ENCODE measurements at regions not wholly inside any gene's neighbourhood (a gene's known extent, or its start where the extent isn't known, plus 50 kb on each side); places are given as distances from the start of the nearest gene placed in this dataset.

- no peak overlapping the region for H3K27ac ChIP-seq
- H3K4me1 ChIP-seq: no peaks in the 10 kb centered on the region
- no peak for DNase-seq (ENCODE audit: extremely low spot score in 2 of 2)
- H3K27me3 ChIP-seq: no peaks in the 10 kb centered on the region
- TF ChIP-seq, protein P1, sequence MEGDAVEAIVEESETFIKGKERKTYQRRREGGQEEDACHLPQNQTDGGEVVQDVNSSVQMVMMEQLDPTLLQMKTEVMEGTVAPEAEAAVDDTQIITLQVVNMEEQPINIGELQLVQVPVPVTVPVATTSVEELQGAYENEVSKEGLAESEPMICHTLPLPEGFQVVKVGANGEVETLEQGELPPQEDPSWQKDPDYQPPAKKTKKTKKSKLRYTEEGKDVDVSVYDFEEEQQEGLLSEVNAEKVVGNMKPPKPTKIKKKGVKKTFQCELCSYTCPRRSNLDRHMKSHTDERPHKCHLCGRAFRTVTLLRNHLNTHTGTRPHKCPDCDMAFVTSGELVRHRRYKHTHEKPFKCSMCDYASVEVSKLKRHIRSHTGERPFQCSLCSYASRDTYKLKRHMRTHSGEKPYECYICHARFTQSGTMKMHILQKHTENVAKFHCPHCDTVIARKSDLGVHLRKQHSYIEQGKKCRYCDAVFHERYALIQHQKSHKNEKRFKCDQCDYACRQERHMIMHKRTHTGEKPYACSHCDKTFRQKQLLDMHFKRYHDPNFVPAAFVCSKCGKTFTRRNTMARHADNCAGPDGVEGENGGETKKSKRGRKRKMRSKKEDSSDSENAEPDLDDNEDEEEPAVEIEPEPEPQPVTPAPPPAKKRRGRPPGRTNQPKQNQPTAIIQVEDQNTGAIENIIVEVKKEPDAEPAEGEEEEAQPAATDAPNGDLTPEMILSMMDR (IDR thresholded peaks at IDR 0.05): no peak
- TF ChIP-seq POLR2AphosphoS5 (IDR thresholded peaks at IDR 0.05; ENCODE audit: insufficient read depth in 1 of 2, low read depth in 1 of 2): no peak
- no peak for TF ChIP-seq POLR2A (IDR thresholded peaks at IDR 0.05)
- H3K36me3 ChIP-seq: no peaks in the 10 kb centered on the region
- H3K9me3 ChIP-seq: no peaks in the 10 kb centered on the region
- H3K4me3 ChIP-seq: no peak overlapping the region
- intact Hi-C loops (cut with DNase I): no loop called here
Measured at GRCh38 chr5:4845221-4845620, 294.9 kb upstream of the ADAMTS16 start.

DNA sequence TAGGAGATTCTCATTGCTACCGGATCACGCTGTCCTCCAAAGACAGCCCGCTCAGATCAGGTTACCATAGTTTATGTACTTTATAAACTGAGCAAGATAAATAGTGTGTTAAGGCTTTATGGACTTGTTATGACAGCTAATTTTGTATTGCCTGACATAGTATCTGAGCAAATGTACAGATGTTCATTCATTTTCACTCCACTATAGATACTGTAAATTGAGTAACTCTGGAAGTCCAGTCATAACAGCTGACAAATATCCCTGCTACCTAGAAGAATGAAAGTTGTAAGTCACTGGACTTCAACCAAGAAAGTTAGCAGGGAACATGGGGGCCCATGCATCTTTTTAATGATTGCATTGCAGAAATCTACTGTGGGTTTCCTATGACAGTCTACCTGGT lies 292.4 kb upstream of the ADAMTS16 start:
- H3K27ac ChIP-seq: no peak overlapping the region
- H3K27me3 ChIP-seq: no peaks in the 10 kb centered on the region
- H3K4me3 ChIP-seq: no peak overlapping the region
- no peak for DNase-seq (ENCODE audit: extremely low spot score in 2 of 2)
- H3K4me1 ChIP-seq: no peaks in the 10 kb centered on the region
- no peak for TF ChIP-seq POLR2A (IDR thresholded peaks at IDR 0.05)
- TF ChIP-seq POLR2AphosphoS5 (IDR thresholded peaks at IDR 0.05; ENCODE audit: insufficient read depth in 1 of 2, low read depth in 1 of 2): no peak
- TF ChIP-seq, protein P1 (IDR thresholded peaks at IDR 0.05): no peak
- no peaks in the 10 kb centered on the region for H3K36me3 ChIP-seq
- H3K9me3 ChIP-seq: no peaks in the 10 kb centered on the region
- intact Hi-C loops (cut with DNase I): no loop called here

DNA sequence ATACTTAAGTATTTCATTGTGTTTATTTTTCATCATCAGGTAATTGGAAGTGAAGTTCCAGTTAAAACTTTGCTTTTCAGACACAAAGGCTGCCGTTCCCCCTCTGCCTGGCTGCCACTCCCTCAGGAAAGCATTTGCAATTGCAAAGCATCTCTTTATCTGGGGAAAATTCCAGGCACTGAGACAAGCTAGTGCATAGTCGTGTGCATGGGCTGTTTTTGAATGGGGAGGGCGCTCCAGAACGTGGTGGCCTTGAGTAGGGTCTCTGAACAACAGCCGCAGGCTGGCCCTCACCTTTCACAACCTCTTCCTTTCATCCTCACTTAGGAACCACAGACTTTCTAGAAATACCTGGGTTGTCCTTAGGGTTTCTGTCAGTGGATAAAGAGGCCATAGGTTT lies 285.1 kb upstream of the ADAMTS16 start:
- no peaks in the 10 kb centered on the region for H3K27me3 ChIP-seq
- H3K36me3 ChIP-seq: no peaks in the 10 kb centered on the region
- no peaks in the 10 kb centered on the region for H3K4me1 ChIP-seq
- no peak overlapping the region for H3K27ac ChIP-seq
- H3K4me3 ChIP-seq: no peak overlapping the region
- intact Hi-C loops (cut with DNase I): no loop called here
- no peak for TF ChIP-seq POLR2AphosphoS5 (IDR thresholded peaks at IDR 0.05; ENCODE audit: insufficient read depth in 1 of 2, low read depth in 1 of 2)
- TF ChIP-seq, protein P1 (IDR thresholded peaks at IDR 0.05): no peak
- no peak for TF ChIP-seq POLR2A (IDR thresholded peaks at IDR 0.05)
- H3K9me3 ChIP-seq: no peaks in the 10 kb centered on the region
- DNase-seq (ENCODE audit: extremely low spot score in 2 of 2): no peak

- Histone ChIP-seq H3K36me3 (no peaks in the 10 kb centered on the region), H3K4me1 (no peaks in the 10 kb centered on the region), H3K27ac (no peak overlapping the region), H3K9me3 (no peaks in the 10 kb centered on the region), H3K27me3 (no peaks in the 10 kb centered on the region), H3K4me3 (no peak overlapping the region)
- no peak for DNase-seq (ENCODE audit: extremely low spot score in 2 of 2)
- intact Hi-C loops (cut with DNase I): no loop called here
- TF ChIP-seq, protein P1 (IDR thresholded peaks at IDR 0.05): no peak
- no peak for TF ChIP-seq POLR2A (IDR thresholded peaks at IDR 0.05)
- TF ChIP-seq POLR2AphosphoS5 (IDR thresholded peaks at IDR 0.05; ENCODE audit: insufficient read depth in 1 of 2, low read depth in 1 of 2): no peak
Measured at GRCh38 chr5:4855880-4856279, 284.2 kb upstream of the ADAMTS16 start.

DNA sequence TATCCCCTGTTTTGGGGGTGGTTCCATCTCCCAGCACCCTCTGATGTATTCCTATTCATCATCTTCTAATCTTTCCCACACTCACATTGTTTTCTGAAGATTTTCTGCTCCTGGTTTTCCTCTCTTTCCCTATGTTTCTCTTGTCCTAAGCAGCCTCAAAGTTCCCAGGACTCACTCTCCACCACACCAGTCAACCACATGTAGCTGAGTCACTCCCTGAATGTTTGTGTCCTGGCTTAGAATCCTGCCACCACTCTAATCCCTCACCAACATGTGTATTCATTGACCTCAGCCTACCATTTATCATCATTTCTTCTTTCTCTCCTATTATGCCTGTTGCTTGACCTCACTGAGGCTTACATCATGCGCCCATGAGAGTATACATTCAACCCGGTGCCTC lies 282.4 kb upstream of the ADAMTS16 start:
- intact Hi-C loops (cut with DNase I): no loop called here
- Histone ChIP-seq H3K4me1 (no peaks in the 10 kb centered on the region), H3K9me3 (no peaks in the 10 kb centered on the region), H3K4me3 (no peak overlapping the region), H3K36me3 (no peaks in the 10 kb centered on the region), H3K27ac (no peak overlapping the region), H3K27me3 (no peaks in the 10 kb centered on the region)
- DNase-seq (ENCODE audit: extremely low spot score in 2 of 2): no peak
- TF ChIP-seq POLR2A (IDR thresholded peaks at IDR 0.05): no peak
- TF ChIP-seq, protein P1 (IDR thresholded peaks at IDR 0.05): no peak
- no peak for TF ChIP-seq POLR2AphosphoS5 (IDR thresholded peaks at IDR 0.05; ENCODE audit: insufficient read depth in 1 of 2, low read depth in 1 of 2)
